Renal pelvis (tissue), 1 donor: ENCODE measurements at regions not wholly inside any gene's neighbourhood (a gene's known extent, or its start where the extent isn't known, plus 50 kb on each side); places are given as distances from the start of the nearest gene placed in this dataset.

Source experiments
- DNase-seq: peaks from one replicate; pipeline ENCODE4 v3.0.0-alpha.2; 2013

GRCh38 chr10:117927332-117927731, 119.4 kb downstream of the RAB11FIP2 start:
- DNase-seq: no peak

- no peak for DNase-seq
These were observed 118.9 kb downstream of the RAB11FIP2 start for GRCh38 chr10:117927871-117928270.

- DNase-seq: no peak
These were observed 118.5 kb downstream of the RAB11FIP2 start for GRCh38 chr10:117928281-117928680.

GRCh38 chr10:117928741-117929140, 118.0 kb downstream of the RAB11FIP2 start:
- no peak for DNase-seq

GRCh38 chr10:117929327-117930067, 117.2 kb downstream of the RAB11FIP2 start:
- no peak for DNase-seq

- DNase-seq: no peak
These were observed 115.7 kb downstream of the RAB11FIP2 start for GRCh38 chr10:117931078-117931477.

- DNase-seq: no peak
These were observed 113.7 kb downstream of the RAB11FIP2 start for GRCh38 chr10:117933036-117933435.

GRCh38 chr10:117934477-117934876, 112.3 kb downstream of the RAB11FIP2 start:
- DNase-seq: no peak

GRCh38 chr10:117936141-117936540, 110.6 kb downstream of the RAB11FIP2 start:
- DNase-seq: no peak

- no peak for DNase-seq
These were observed 110.2 kb downstream of the RAB11FIP2 start for GRCh38 chr10:117936566-117936965.

- DNase-seq: no peak
These were observed 109.8 kb downstream of the RAB11FIP2 start for GRCh38 chr10:117936976-117937375.

- no peak for DNase-seq
These were observed 108.6 kb downstream of the RAB11FIP2 start for GRCh38 chr10:117938104-117938503.

- no peak for DNase-seq
These were observed 104.5 kb downstream of the RAB11FIP2 start for GRCh38 chr10:117942226-117942625.

GRCh38 chr10:117944676-117945447, 101.9 kb downstream of the RAB11FIP2 start:
- DNase-seq: no peak

- DNase-seq: no peak
These were observed 101.1 kb downstream of the RAB11FIP2 start for GRCh38 chr10:117945651-117946050.

GRCh38 chr10:117946525-117947070, 100.1 kb downstream of the RAB11FIP2 start:
- no peak for DNase-seq

- no peak for DNase-seq
These were observed 98.2 kb downstream of the RAB11FIP2 start for GRCh38 chr10:117948493-117948892.

GRCh38 chr10:117950408-117950807, 96.3 kb downstream of the RAB11FIP2 start:
- DNase-seq: no peak
